ENCODE measurements at regions not wholly inside any gene's neighbourhood (a gene's known extent, or its start where the extent isn't known, plus 50 kb on each side); places are given as distances from the start of the nearest gene placed in this dataset.

GRCh38 chr9:24801344-24801743, 255.6 kb upstream of the IZUMO3 start:
- TF ChIP-seq CTCF (IDR thresholded peaks at IDR 0.05) (no peak), ELF1 (IDR thresholded peaks at IDR 0.05) (no peak), EP300 (IDR thresholded peaks at IDR 0.05; ENCODE audit: borderline replicate concordance in 1 of 2, low read depth in 1 of 2, low read length in 1 of 2) (no peak), RAD21 (IDR thresholded peaks at IDR 0.05; ENCODE audit: low read length) (no peak), YY1 (IDR thresholded peaks at IDR 0.05; ENCODE audit: low read depth) (no peak), RCOR1 (IDR thresholded peaks at IDR 0.05; ENCODE audit: low read length) (no peak), TCF12 (IDR thresholded peaks at IDR 0.05) (no peak), IRF3 (IDR thresholded peaks at IDR 0.05; ENCODE audit: low read depth, low read length) (no peak), REST (IDR thresholded peaks at IDR 0.05; ENCODE audit: low read depth, low read length) (no peak), POLR2AphosphoS5 (IDR thresholded peaks at IDR 0.05; ENCODE audit: low read depth, low read length) (no peak), TEAD4 (IDR thresholded peaks at IDR 0.05; ENCODE audit: borderline replicate concordance, insufficient read depth) (no peak), NFIC (IDR thresholded peaks at IDR 0.05; ENCODE audit: borderline replicate concordance) (no peak), TAF1 (IDR thresholded peaks at IDR 0.05; ENCODE audit: borderline replicate concordance, low read depth, low read length) (no peak)
